GM13976 (cell line): ENCODE measurements at regions not wholly inside any gene's neighbourhood (a gene's known extent, or its start where the extent isn't known, plus 50 kb on each side); places are given as distances from the start of the nearest gene placed in this dataset.

Experiments used
- DNase-seq: peaks from one replicate; pipeline ENCODE4 v3.0.0; 2012; ENCODE audit warnings: low spot score
- CTCF ChIP-seq: IDR thresholded peaks from 2 replicates; pipeline ENCODE4 v1.5.1; 2012; ENCODE audit warnings: borderline replicate concordance, mild to moderate bottlenecking; ENCODE audit not compliant: insufficient read depth; ENCODE audit errors: extremely low read depth, missing control alignments, control extremely low read depth
- in situ Hi-C: fragments of 300-500 bp; cut with MboI; formaldehyde crosslinking; loops from one replicate; pipeline ENCODE4 v1.12.0; 2022; ENCODE audit warnings: low sequenced_read_pairs, mixed read lengths, inconsistent platforms; ENCODE audit not compliant: unreplicated experiment

DNA sequence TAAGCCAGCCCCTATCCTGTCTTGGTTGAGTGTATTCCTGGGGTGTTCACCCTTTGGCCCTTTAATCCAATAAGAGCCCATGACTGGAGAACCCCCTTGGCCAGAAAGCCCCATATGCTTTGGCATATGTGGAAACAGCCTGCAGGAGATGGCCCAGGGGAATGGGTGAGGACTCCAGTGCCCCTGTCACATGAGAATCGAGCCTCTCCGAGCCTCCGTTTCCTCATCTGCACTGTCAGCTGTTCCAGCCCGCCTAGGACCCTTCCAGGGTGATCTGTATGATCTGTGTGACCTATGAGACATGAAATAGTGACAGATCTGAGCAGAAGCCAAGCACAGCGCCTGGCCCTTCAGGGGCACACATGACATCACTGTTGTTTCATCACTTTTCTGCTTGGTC is 300.7 kb downstream of the ZNF536 start:
- DNase-seq = no peak
- no peak for TF ChIP-seq CTCF
- in situ Hi-C loops = loop anchor here (25.0 kb wide), 2 partner anchors 811 to 911 kb away; no protein-coding TSS in a partner anchor

- TF ChIP-seq CTCF = no peak
- in situ Hi-C loops = loop anchor here (25.0 kb wide), 2 partner anchors 809 to 909 kb away; no protein-coding TSS in a partner anchor
- DNase-seq = no peak
These were observed 299.5 kb downstream of the ZNF536 start for GRCh38 chr19:30671622-30672051.

DNA sequence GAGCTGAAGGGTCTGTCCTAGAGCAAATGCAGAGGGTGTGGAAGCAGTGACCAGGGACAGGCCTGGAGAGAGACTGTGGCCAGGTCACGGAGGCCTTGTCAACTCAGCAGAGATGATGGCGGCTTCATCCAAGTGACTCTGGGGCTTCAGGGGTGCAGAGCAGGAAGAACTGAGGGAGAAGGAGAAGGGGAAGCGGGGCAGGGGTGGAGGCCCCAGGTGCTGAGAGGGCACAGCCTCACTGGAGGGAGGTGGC is 299.1 kb downstream of the ZNF536 start:
- DNase-seq = no peak
- in situ Hi-C loops = loop anchor here (25.0 kb wide), 2 partner anchors 809 to 909 kb away; no protein-coding TSS in a partner anchor
- TF ChIP-seq CTCF = no peak

GRCh38 chr19:30670562-30671366 is 298.6 kb downstream of the ZNF536 start:
- in situ Hi-C loops = loop anchor here (25.0 kb wide), 2 partner anchors 808 to 908 kb away; no protein-coding TSS in a partner anchor
- no peak for TF ChIP-seq CTCF
- no peak for DNase-seq

GRCh38 chr19:30670011-30670329 is 297.8 kb downstream of the ZNF536 start:
- no peak for TF ChIP-seq CTCF
- in situ Hi-C loops = loop anchor here (25.0 kb wide), 2 partner anchors 808 to 908 kb away; no protein-coding TSS in a partner anchor
- DNase-seq = no peak

DNA sequence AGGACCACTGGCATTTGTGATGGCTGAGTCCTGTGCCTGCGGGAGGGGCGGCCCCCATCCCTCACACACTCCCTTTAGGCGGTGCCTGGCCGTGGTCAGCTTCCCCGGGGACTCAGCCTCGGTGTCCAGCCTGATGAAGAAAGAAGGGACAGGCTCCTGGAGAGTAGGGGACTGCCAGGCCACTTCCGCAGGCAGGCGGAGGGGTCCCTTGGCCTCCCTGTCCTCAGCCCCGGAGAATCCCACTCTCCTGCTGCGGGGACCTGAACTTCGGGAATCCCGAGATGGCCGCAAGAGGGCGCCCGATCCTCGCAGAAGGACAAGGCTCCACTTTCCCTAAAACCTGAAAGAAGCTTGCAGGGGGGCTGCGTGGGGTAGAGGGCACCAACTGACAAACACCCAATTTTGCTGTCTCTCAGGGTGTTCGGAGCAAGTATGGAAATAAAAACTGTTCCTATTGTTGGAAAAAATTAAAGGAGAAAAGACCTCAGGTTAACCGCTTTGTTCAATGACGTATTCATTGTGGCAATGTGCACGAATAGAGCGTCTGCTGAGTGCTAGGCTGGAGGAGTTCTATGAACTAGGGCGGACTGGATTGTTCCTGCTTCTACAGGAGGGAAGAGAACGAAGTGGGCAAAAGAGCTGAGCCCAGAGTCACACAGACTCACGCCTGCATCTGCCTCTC is 297.3 kb downstream of the ZNF536 start:
- DNase-seq = peak; percentile 64
- TF ChIP-seq CTCF = peak; percentile 68
- in situ Hi-C loops = loop anchor here (25.0 kb wide), 2 partner anchors 807 to 907 kb away; no protein-coding TSS in a partner anchor
